ENCODE measurements at regions not wholly inside any gene's neighbourhood (a gene's known extent, or its start where the extent isn't known, plus 50 kb on each side); places are given as distances from the start of the nearest gene placed in this dataset.

GRCh38 chr13:50672025-50672424 lies 171.5 kb downstream of the DLEU7 start:
- TF ChIP-seq CTCF (IDR thresholded peaks at IDR 0.05) (no peak), EP300 (IDR thresholded peaks at IDR 0.05; ENCODE audit: low read depth) (no peak), POLR2A (IDR thresholded peaks at IDR 0.05) (no peak), POLR2AphosphoS5 (IDR thresholded peaks at IDR 0.05) (no peak)

All from transverse colon (tissue), 4 donors.